Activated B cell treated with CpG ODN at 0.5 μM for 24 hours (primary cell): ENCODE measurements at regions not wholly inside any gene's neighbourhood (a gene's known extent, or its start where the extent isn't known, plus 50 kb on each side); places are given as distances from the start of the nearest gene placed in this dataset.
"Not testable (repeated sequence)": the region's sequence is repeated elsewhere in the genome, so short reads cannot be mapped to it uniquely, and the experiment has no call there.

Experiments used
- ATAC-seq: fragments of 200-7000 bp; cut with Tn5 transposase; one replicate; pipeline ENCODE4 v1.10.0; 2021; ENCODE audit warnings: low read depth, mild to moderate bottlenecking, moderate library complexity
- CTCF ChIA-PET: fragments of 350-600 bp; sonication (Branson Sonifier 250); formaldehyde crosslinking; loops from one replicate; lab custom pipeline; 2021; ENCODE audit warnings: antibody characterized with exemption; lab: Charles Lee
- POLR2A ChIA-PET: fragments of 350-600 bp; sonication (Branson Sonifier 250); formaldehyde crosslinking; loops from one replicate; lab custom pipeline; 2021; ENCODE audit warnings: antibody characterized with exemption; lab: Charles Lee
- DNase-seq: peaks from one replicate; pipeline ENCODE4 v3.0.0; 2022
- H3K27ac Mint-ChIP-seq: one replicate; pipeline ENCODE4 v1.8.0; 2020; ENCODE audit warnings: mixed read lengths
- H3K27me3 Mint-ChIP-seq: one replicate; pipeline ENCODE4 v1.8.0; 2021; ENCODE audit warnings: mixed read lengths
- H3K36me3 Mint-ChIP-seq: one replicate; pipeline ENCODE4 v1.8.0; 2021; ENCODE audit warnings: low read depth, mixed read lengths
- H3K4me1 Mint-ChIP-seq: one replicate; pipeline ENCODE4 v1.8.0; 2021; ENCODE audit warnings: mixed read lengths
- H3K4me3 Mint-ChIP-seq: one replicate; pipeline ENCODE4 v1.8.0; 2020; ENCODE audit warnings: mild to moderate bottlenecking, mixed read lengths
- H3K9me3 Mint-ChIP-seq: one replicate; pipeline ENCODE4 v1.8.0; 2020; ENCODE audit warnings: mixed read lengths
- intact Hi-C: fragments of 100-400 bp; cut with micrococcal nuclease; formaldehyde crosslinking; loops from one replicate; pipeline ENCODE4 v1.15.1; 2024
- TF ChIP-seq, protein P1 (sequence below): fragments of 200-600 bp; IDR thresholded peaks from one replicate; pipeline ENCODE4 v1.8.0; 2022; ENCODE audit warnings: antibody characterized with exemption, mild to moderate bottlenecking

DNA sequence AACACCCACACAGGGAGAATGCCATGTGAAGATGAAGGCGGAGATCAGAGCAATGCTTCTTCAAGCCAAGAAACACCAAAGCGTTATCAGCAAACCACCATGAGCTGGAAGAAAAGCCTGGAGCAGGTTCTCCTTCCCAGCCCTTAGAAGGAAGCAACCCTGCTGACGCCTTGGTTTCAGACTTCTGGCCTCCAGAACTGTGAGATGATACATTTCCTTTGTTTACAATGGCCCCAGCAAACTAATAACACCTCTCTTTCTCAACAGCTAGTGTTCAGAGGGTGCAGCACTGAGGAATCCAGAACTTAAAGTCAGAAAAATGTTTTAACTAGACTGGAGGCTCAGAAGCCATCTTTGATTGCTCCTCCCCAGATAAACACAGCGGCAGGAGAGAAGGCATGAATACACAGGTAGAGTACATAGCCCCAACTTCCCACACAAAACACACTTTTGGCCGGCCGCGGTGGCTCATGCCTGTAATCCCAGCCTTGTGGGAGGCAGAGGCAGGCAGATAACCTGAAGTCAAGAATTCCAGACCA is 132.4 kb upstream of the LPP start:
- H3K27me3 Mint-ChIP-seq: no peaks in the 10 kb centered on the region
- ATAC-seq (no peak), DNase-seq (no peak)
- H3K27ac Mint-ChIP-seq: no peak overlapping the region
- intact Hi-C loops: no loop called here
- H3K36me3 Mint-ChIP-seq: no peaks in the 10 kb centered on the region
- TF ChIP-seq, protein P1, sequence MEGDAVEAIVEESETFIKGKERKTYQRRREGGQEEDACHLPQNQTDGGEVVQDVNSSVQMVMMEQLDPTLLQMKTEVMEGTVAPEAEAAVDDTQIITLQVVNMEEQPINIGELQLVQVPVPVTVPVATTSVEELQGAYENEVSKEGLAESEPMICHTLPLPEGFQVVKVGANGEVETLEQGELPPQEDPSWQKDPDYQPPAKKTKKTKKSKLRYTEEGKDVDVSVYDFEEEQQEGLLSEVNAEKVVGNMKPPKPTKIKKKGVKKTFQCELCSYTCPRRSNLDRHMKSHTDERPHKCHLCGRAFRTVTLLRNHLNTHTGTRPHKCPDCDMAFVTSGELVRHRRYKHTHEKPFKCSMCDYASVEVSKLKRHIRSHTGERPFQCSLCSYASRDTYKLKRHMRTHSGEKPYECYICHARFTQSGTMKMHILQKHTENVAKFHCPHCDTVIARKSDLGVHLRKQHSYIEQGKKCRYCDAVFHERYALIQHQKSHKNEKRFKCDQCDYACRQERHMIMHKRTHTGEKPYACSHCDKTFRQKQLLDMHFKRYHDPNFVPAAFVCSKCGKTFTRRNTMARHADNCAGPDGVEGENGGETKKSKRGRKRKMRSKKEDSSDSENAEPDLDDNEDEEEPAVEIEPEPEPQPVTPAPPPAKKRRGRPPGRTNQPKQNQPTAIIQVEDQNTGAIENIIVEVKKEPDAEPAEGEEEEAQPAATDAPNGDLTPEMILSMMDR: no peak
- H3K9me3 Mint-ChIP-seq: no peaks in the 10 kb centered on the region
- CTCF ChIA-PET: no interaction called here
- POLR2A ChIA-PET: interaction anchor here (0.6 kb wide), 1 partner anchor 132 kb away, joined by 3 read pairs; no protein-coding TSS in a partner anchor
- no peaks in the 10 kb centered on the region for H3K4me1 Mint-ChIP-seq
- no peak overlapping the region for H3K4me3 Mint-ChIP-seq

DNA sequence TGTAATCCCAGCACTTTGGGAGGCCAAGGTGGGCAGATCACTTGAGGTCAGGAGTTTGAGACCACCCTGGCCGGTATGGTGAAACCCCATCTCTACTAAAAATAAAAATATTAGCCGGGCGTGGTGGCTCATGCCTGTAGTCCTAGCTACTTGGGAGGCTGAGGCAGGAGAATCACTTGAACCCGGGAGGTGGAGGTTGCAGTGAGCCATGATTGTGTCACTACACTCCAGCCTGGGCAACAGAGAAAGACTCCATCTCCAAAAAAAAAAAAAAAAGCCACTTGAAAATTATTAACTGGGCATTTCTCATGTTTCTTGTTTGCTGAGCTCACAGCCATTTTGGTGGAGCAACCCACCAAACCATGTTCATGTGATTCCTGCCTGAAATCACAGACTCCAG is 131.1 kb upstream of the LPP start:
- ATAC-seq, H3K4me1 Mint-ChIP-seq, H3K36me3 Mint-ChIP-seq, H3K27me3 Mint-ChIP-seq, CTCF ChIA-PET, H3K27ac Mint-ChIP-seq, H3K4me3 Mint-ChIP-seq, DNase-seq, H3K9me3 Mint-ChIP-seq, intact Hi-C loops: not testable (repeated sequence)
- POLR2A ChIA-PET: interaction anchor here (0.7 to 0.8 kb wide), 2 partner anchors 137 to 277 kb away, joined by 3 to 4 read pairs; partner anchors contain the start of gene BCL6

DNA sequence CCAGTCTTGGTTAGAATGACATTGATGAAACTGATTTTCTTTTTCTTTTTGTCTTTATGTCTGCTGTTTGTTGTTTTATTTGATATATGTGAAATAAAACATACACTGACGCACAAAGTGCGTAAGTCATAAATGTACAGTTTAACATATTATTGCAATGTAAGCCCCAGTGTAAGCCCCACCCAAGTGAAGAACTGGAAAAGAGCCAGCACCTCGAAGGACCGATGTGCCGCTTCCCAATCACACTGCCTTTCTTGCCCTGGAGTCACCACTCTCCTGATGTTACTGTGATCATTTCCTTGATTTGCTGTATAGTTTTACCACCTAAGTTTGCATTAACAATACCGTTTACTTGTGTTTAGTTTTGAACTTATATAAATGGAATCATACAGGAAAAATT is 128.4 kb upstream of the LPP start:
- H3K4me1 Mint-ChIP-seq: no peaks in the 10 kb centered on the region
- H3K27me3 Mint-ChIP-seq: no peaks in the 10 kb centered on the region
- no peaks in the 10 kb centered on the region for H3K9me3 Mint-ChIP-seq
- no peak overlapping the region for H3K27ac Mint-ChIP-seq
- ATAC-seq (no peak), DNase-seq (no peak)
- no peak overlapping the region for H3K4me3 Mint-ChIP-seq
- intact Hi-C loops: no loop called here
- ChIA-PET CTCF (no interaction called here), POLR2A (no interaction called here)
- H3K36me3 Mint-ChIP-seq: no peaks in the 10 kb centered on the region
- TF ChIP-seq, protein P1: no peak

DNA sequence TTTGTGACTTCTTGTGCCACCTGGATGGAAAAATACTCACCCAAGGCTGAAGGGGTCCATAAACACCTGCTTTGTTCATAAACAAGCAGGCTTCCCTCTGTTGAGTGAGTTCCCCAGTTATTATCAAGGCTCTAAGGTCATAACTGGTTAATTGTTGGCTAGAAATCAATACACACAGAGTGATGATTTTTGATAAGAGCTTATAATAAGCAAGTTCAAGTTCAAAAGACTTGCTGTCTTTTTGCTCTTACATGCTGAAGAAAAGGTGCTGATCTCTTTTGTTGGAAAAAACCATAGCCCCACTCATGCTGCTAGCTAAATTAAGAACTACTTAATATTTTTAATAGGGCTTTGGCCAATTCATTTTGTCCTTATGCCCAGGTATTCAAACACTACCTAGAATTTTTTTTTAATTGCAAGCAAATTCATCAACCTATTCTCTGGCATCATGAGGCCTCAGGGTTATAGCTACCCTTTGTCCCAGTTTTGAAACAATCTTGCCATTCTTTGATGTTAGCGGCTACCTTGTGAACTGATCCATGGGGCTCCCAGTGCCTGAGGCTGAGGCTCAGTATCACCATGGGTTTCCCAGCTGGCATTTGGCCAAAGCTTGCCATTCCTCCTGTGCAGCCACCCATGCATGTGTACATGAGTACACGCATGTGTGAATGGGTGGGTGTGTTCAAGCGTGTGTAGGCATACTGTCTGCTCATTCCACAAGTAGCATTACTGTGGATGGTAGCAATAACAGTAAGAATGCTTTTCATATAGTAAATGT is 127.6 kb upstream of the LPP start:
- DNase-seq: no peak
- no peak overlapping the region for H3K4me3 Mint-ChIP-seq
- TF ChIP-seq, protein P1: no peak
- ATAC-seq: no peak
- no peak overlapping the region for H3K27ac Mint-ChIP-seq
- no peaks in the 10 kb centered on the region for H3K9me3 Mint-ChIP-seq
- POLR2A ChIA-PET: no interaction called here
- CTCF ChIA-PET: no interaction called here
- H3K4me1 Mint-ChIP-seq: peaks cover 2% of the 10 kb centered on the region
- intact Hi-C loops: no loop called here
- no peaks in the 10 kb centered on the region for H3K27me3 Mint-ChIP-seq
- H3K36me3 Mint-ChIP-seq: no peaks in the 10 kb centered on the region

DNA sequence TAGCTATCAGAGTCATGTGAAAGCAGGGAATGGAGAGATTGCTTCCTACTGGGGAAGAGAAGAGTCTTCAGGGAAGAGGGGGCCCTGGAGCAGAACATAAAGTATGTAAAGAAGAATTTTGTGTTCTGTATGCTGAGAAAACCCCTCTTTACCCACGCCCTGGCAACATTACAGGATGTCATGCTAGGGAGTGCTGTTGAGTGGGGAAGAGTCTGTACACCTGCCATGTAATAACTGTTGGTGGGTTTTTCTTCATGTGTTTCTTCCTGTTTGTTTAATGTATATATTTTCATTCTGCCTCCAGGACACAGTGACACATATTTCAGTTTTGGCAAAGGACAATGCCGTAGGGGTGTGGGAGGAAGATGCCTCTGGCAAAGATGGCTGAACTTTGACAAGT is 122.8 kb upstream of the LPP start:
- Mint-ChIP-seq H3K36me3 (no peaks in the 10 kb centered on the region), H3K4me1 (peaks cover 18% of the 10 kb centered on the region), H3K4me3 (no peak overlapping the region), H3K27ac (no peak overlapping the region), H3K27me3 (no peaks in the 10 kb centered on the region), H3K9me3 (peaks cover 5% of the 10 kb centered on the region)
- TF ChIP-seq, protein P1: no peak
- intact Hi-C loops: no loop called here
- ATAC-seq (no peak), DNase-seq (no peak)
- ChIA-PET CTCF (no interaction called here), POLR2A (interaction anchor here (0.6 to 0.7 kb wide), 2 partner anchors 20 to 62 kb away, joined by 5 to 6 read pairs; no protein-coding TSS in a partner anchor)
